ENCODE measurements at regions not wholly inside any gene's neighbourhood (a gene's known extent, or its start where the extent isn't known, plus 50 kb on each side); places are given as distances from the start of the nearest gene placed in this dataset.

DNA sequence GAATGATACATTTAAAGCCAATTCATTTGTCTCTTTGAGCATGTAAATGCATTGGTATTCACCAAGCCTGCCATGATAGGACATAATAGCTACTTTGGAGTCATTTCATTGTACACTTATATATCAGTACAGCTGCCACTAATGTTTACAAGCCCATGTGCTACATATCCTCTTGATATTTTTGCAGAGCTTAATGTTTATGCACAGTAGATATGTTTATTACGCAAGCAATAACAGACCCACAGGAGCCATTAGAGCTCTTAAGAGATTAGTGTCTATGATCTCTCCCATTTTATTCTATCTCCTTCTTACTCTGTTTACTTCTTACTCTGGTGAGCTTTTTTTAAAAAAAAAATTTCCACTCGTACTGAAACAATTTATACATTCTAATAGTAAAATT is 1132.1 kb upstream of the ZEB2 start:
- H3K9me3 ChIP-seq (replicated peaks in 1 of 3): no peaks in the 10 kb centered on the region
- no peaks in the 10 kb centered on the region for H3K36me3 ChIP-seq (replicated peaks in 1 of 2)
- DNase-seq: no peak
- WGBS, 4 donors: 76 to 83% (median 78%) methylated on average over 2 of the region's 2 CpGs
- no peaks in the 10 kb centered on the region for H3K27me3 ChIP-seq
- intact Hi-C loops (cut with DNase I): no loop called here
- no peaks in the 10 kb centered on the region for H3K4me1 ChIP-seq (replicated peaks in 1 of 2)
- no peak overlapping the region for H3K4me3 ChIP-seq
- no peak overlapping the region for H3K27ac ChIP-seq
- no peak for TF ChIP-seq POLR2A (IDR thresholded peaks at IDR 0.05)
- TF ChIP-seq, protein P1, sequence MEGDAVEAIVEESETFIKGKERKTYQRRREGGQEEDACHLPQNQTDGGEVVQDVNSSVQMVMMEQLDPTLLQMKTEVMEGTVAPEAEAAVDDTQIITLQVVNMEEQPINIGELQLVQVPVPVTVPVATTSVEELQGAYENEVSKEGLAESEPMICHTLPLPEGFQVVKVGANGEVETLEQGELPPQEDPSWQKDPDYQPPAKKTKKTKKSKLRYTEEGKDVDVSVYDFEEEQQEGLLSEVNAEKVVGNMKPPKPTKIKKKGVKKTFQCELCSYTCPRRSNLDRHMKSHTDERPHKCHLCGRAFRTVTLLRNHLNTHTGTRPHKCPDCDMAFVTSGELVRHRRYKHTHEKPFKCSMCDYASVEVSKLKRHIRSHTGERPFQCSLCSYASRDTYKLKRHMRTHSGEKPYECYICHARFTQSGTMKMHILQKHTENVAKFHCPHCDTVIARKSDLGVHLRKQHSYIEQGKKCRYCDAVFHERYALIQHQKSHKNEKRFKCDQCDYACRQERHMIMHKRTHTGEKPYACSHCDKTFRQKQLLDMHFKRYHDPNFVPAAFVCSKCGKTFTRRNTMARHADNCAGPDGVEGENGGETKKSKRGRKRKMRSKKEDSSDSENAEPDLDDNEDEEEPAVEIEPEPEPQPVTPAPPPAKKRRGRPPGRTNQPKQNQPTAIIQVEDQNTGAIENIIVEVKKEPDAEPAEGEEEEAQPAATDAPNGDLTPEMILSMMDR (IDR thresholded peaks at IDR 0.05): no peak

DNA sequence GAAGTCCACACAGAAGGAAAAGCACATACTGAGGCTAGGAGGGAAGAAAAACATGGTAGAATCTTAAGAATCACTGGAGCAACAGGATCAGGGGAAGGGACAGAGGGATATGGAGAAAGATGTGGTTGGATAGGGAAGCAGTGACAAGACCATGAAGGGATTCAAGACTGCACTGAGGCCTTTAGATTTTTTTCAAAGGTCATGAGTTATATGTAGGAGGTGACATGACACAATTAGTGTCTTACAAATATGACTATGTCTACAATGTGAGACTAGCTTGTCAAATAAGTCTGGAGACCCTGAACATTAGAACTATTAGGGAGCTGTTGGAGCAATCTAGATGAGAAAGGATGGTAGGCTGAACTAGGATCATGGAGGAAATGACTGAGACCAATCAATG is 1130.3 kb upstream of the ZEB2 start:
- Histone ChIP-seq H3K27me3 (no peaks in the 10 kb centered on the region), H3K9me3 (replicated peaks in 1 of 3) (no peaks in the 10 kb centered on the region), H3K4me1 (replicated peaks in 1 of 2) (no peaks in the 10 kb centered on the region), H3K27ac (no peak overlapping the region), H3K36me3 (replicated peaks in 1 of 2) (no peaks in the 10 kb centered on the region), H3K4me3 (no peak overlapping the region)
- DNase-seq: no peak
- intact Hi-C loops (cut with DNase I): no loop called here
- TF ChIP-seq, protein P1 (IDR thresholded peaks at IDR 0.05): no peak
- TF ChIP-seq POLR2A (IDR thresholded peaks at IDR 0.05): no peak

DNA sequence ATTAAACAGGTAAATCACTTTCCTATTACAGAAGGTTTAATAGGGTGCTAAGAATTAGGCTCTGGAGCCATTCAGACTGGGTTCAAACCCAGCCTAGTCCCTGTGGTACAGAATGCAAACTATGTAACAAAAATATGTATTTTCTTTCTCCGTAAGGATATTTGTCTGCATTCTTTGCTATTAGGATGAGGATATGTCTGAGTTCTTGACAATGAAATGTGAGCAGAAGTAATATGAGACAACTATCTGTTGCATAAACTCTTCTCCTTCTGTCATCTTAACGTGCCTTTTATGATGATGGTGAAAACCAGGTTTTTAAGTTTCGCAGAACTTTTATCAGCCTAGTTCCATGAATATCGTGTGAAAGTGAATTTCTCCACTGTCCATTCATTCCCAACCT is 1129.1 kb upstream of the ZEB2 start:
- 83 to 90% (median 88%) methylated on average over 4 of the region's 4 CpGs for WGBS, 4 donors
- no peaks in the 10 kb centered on the region for H3K4me1 ChIP-seq (replicated peaks in 1 of 2)
- intact Hi-C loops (cut with DNase I): no loop called here
- no peaks in the 10 kb centered on the region for H3K9me3 ChIP-seq (replicated peaks in 1 of 3)
- TF ChIP-seq POLR2A (IDR thresholded peaks at IDR 0.05): no peak
- TF ChIP-seq, protein P1 (IDR thresholded peaks at IDR 0.05): no peak
- no peaks in the 10 kb centered on the region for H3K36me3 ChIP-seq (replicated peaks in 1 of 2)
- no peak overlapping the region for H3K27ac ChIP-seq
- H3K4me3 ChIP-seq: no peak overlapping the region
- no peaks in the 10 kb centered on the region for H3K27me3 ChIP-seq
- DNase-seq: no peak

DNA sequence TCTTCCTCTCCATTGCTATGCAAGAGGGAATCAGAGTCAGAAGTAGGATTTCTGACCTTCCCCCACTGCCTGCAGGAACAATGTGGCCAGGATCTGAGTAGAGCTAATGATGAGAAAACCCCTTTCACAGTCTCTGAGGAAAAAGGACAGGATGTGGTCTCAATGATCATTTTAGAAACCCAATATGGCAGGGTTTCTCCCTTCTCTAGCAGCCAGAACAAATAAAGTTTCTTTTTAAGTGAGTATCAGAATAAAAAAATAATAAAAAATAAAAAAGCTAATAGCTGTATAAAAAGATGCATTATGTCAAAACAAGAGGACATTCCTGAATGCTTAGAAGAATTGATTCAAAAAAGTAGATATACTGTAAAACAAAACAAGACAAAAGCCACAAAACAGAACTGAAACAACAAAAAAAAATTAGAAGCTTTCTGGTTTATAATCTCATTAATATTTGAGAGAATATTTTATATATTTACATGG is 1124.9 kb upstream of the ZEB2 start:
- TF ChIP-seq, protein P1 (IDR thresholded peaks at IDR 0.05): no peak
- TF ChIP-seq POLR2A (IDR thresholded peaks at IDR 0.05): no peak

More for the DNA sequence above, 1124.9 kb upstream of the ZEB2 start:
- H3K4me1 ChIP-seq (replicated peaks in 1 of 2): no peaks in the 10 kb centered on the region
- H3K27me3 ChIP-seq: no peaks in the 10 kb centered on the region
- H3K9me3 ChIP-seq (replicated peaks in 1 of 3): no peaks in the 10 kb centered on the region
- no peak overlapping the region for H3K4me3 ChIP-seq
- intact Hi-C loops (cut with DNase I): no loop called here
- no peak overlapping the region for H3K27ac ChIP-seq
- DNase-seq: no peak
- H3K36me3 ChIP-seq (replicated peaks in 1 of 2): no peaks in the 10 kb centered on the region
